Breast epithelium (tissue), 3 donors: ENCODE measurements at regions not wholly inside any gene's neighbourhood (a gene's known extent, or its start where the extent isn't known, plus 50 kb on each side); places are given as distances from the start of the nearest gene placed in this dataset.

Experiments
- CTCF ChIP-seq, 3 donors: fragments of 450-650 bp; IDR thresholded peaks; one replicate each; pipeline ENCODE4 v1.5.1; 2016 to 2017; ENCODE audit warnings: antibody characterized with exemption in 3 of 3, mild to moderate bottlenecking in 3 of 3, moderate library complexity in 3 of 3
- POLR2A ChIP-seq: fragments of 450-650 bp; IDR thresholded peaks from one replicate; pipeline ENCODE4 v1.6.1; 2016; ENCODE audit warnings: antibody characterized with exemption, mild to moderate bottlenecking, moderate library complexity

GRCh38 chr4:45569619-45570018 lies 554.2 kb downstream of the GABRG1 start:
- TF ChIP-seq POLR2A = no peak
- no peak for TF ChIP-seq CTCF (IDR thresholded peaks at IDR 0.05)
